HepG2 (cell line): ENCODE measurements at regions not wholly inside any gene's neighbourhood (a gene's known extent, or its start where the extent isn't known, plus 50 kb on each side); places are given as distances from the start of the nearest gene placed in this dataset.

ENCODE experiments used
- ATAC-seq: fragments of 200-7000 bp; cut with Tn5 transposase; 3 replicates; pipeline ENCODE4 v1.9.1; 2020; ENCODE audit warnings: mild to moderate bottlenecking, moderate library complexity
- BruUV-seq: library from RNA; stranded (reverse); fragments of 400-500 nt; replicated peaks from 2 replicates; lab custom pipeline; 2021; lab: Mats Ljungman, UMichigan
- CTCF ChIA-PET: fragments of 300-600 bp; formaldehyde crosslinking; extraction: SDS; loops from one replicate; lab custom pipeline; 2021; ENCODE audit warnings: low total read pairs, inconsistent platforms, low intra/inter-chr PET ratio; lab: Yijun Ruan, JAX
- POLR2A ChIA-PET: fragments of 350-600 bp; sonication (Branson Sonifier 250); formaldehyde crosslinking; loops from one replicate; lab custom pipeline; 2020; ENCODE audit warnings: antibody characterized with exemption, inconsistent platforms; lab: Yijun Ruan, JAX
- DNase-seq: peaks from one replicate; pipeline ENCODE4 v3.0.0-alpha.2; 2015; ENCODE audit warnings: low spot score
- FAIRE-seq: peaks from 3 replicates; lab custom pipeline; 2011; peaks lifted over from hg19 to GRCh38; lab: Jason Lieb, UNC
- H2AFZ ChIP-seq: one replicate; pipeline ENCODE4 v1.6.1; 2011; ENCODE audit warnings: low read length, inconsistent platforms
- H3K27ac ChIP-seq: fragments of 300-600 bp; 3 replicates; pipeline ENCODE4 v1.8.0; 2011; ENCODE audit warnings: mixed run types, mild to moderate bottlenecking, mixed read lengths, low read length, inconsistent platforms; ENCODE audit not compliant: insufficient read depth; ENCODE audit errors: extremely low read length
- H3K27me3 ChIP-seq, 2 experiments: fragments of 200-600 bp in 1 of 2; 2 replicates in 1 of 2; 3 replicates in 1 of 2; pipeline versions ENCODE4 v1.6.0 to v1.8.0; 2011; ENCODE audit warnings: low read length in 2 of 2, mild to moderate bottlenecking in 2 of 2, moderate library complexity in 2 of 2, inconsistent platforms in 1 of 2; ENCODE audit not compliant: insufficient read depth in 2 of 2, control insufficient read depth in 1 of 2
- H3K36me3 ChIP-seq, 2 experiments: fragments of 200-600 bp in 1 of 2; replicated peaks in 1 of 2; 2 replicates in 1 of 2; 3 replicates in 1 of 2; pipeline versions ENCODE4 v1.5.1 to v1.8.0; 2011; ENCODE audit warnings: low read length in 2 of 2, inconsistent platforms in 1 of 2; ENCODE audit not compliant: insufficient read depth in 2 of 2, control insufficient read depth in 1 of 2
- H3K4me1 ChIP-seq: 2 replicates; pipeline ENCODE4 v1.5.1; 2012; ENCODE audit warnings: low read length, inconsistent platforms; ENCODE audit not compliant: insufficient read depth
- H3K4me2 ChIP-seq: 2 replicates; pipeline ENCODE4 v1.6.0; 2011; ENCODE audit warnings: low read depth, low read length, inconsistent platforms
- H3K4me3 ChIP-seq, 3 experiments: fragments of 200-600 bp in 1 of 3; sonication (generic), shearing (Covaris generic) in 1 of 3; replicated peaks in 1 of 3; 2 replicates each; pipeline ENCODE4 v1.5.1; 2011 to 2016; ENCODE audit warnings: low read length in 3 of 3, inconsistent platforms in 2 of 3, low read depth in 2 of 3, mild to moderate bottlenecking in 2 of 3, control low read depth in 1 of 3, mixed read lengths in 1 of 3; ENCODE audit not compliant: insufficient read depth in 1 of 3
- H3K79me2 ChIP-seq: one replicate; pipeline ENCODE4 v1.6.1; 2011; ENCODE audit warnings: low read length, inconsistent platforms; ENCODE audit not compliant: insufficient read depth
- H3K9ac ChIP-seq: 2 replicates; pipeline ENCODE4 v1.6.0; 2011; ENCODE audit warnings: mild to moderate bottlenecking, low read depth, low read length, inconsistent platforms; ENCODE audit not compliant: insufficient read depth
- H3K9me3 ChIP-seq: 2 replicates; pipeline ENCODE4 v1.5.1; 2012; ENCODE audit warnings: mild to moderate bottlenecking, low read length
- H4K20me1 ChIP-seq: 2 replicates; pipeline ENCODE4 v1.6.0; 2011; ENCODE audit warnings: inconsistent platforms, mild to moderate bottlenecking, low read length, moderate library complexity; ENCODE audit not compliant: insufficient read depth
- ARNTL ChIP-seq: sonication (generic); formaldehyde crosslinking; IDR thresholded peaks from 2 replicates; pipeline ENCODE4 v1.4.0; 2020; ENCODE audit warnings: mild to moderate bottlenecking, missing genetic modification reagents
- ATF7 ChIP-seq, 2 experiments: fragments of 450-650 bp in 1 of 2; sonication (generic) in 1 of 2; formaldehyde crosslinking in 1 of 2; IDR thresholded peaks; 2 replicates each; pipeline versions ENCODE4 v1.4.0 to v1.6.1; 2016 to 2020; ENCODE audit warnings: antibody characterized with exemption in 1 of 2, mild to moderate bottlenecking in 1 of 2, missing genetic modification reagents in 1 of 2
- ATM ChIP-seq: fragments of 450-650 bp; IDR thresholded peaks from 2 replicates; pipeline ENCODE4 v1.7.1; 2017; ENCODE audit warnings: mild to moderate bottlenecking, borderline replicate concordance
- ESRRA ChIP-seq: sonication (generic); formaldehyde crosslinking; IDR thresholded peaks from 2 replicates; pipeline ENCODE4 v1.5.1; 2020; ENCODE audit warnings: mild to moderate bottlenecking, low read depth, missing genetic modification reagents
- HOXD1 ChIP-seq: sonication (generic); formaldehyde crosslinking; IDR thresholded peaks from 2 replicates; pipeline ENCODE4 v1.5.0; 2020; ENCODE audit warnings: missing genetic modification reagents
- KLF9 ChIP-seq: IDR thresholded peaks from 2 replicates; pipeline ENCODE4 v1.6.1; 2016; ENCODE audit warnings: low read depth
- SMAD9 ChIP-seq: sonication (generic); formaldehyde crosslinking; IDR thresholded peaks from 2 replicates; pipeline ENCODE4 v1.5.1; 2020; ENCODE audit warnings: mild to moderate bottlenecking, missing genetic modification reagents
- ZNF468 ChIP-seq: sonication (generic); formaldehyde crosslinking; IDR thresholded peaks from 2 replicates; pipeline ENCODE4 v1.8.0; 2022; ENCODE audit warnings: mild to moderate bottlenecking, moderate library complexity, missing genetic modification reagents
- ZNF552 ChIP-seq: sonication (generic); formaldehyde crosslinking; IDR thresholded peaks from 2 replicates; pipeline ENCODE4 v1.9.0; 2022; ENCODE audit warnings: missing genetic modification reagents, mild to moderate bottlenecking, borderline replicate concordance
- ZNF672 ChIP-seq: sonication (generic); formaldehyde crosslinking; IDR thresholded peaks from 2 replicates; pipeline ENCODE4 v1.8.1; 2022; ENCODE audit warnings: missing genetic modification reagents
- ZSCAN31 ChIP-seq: sonication (generic); formaldehyde crosslinking; IDR thresholded peaks from 2 replicates; pipeline ENCODE4 v1.5.0; 2020; ENCODE audit warnings: low read depth, mild to moderate bottlenecking, missing genetic modification reagents
- WGBS: methylation state at CpG from one replicate; pipeline ENCODE4 v1.1.6; 2017; ENCODE audit warnings: low lambda C conversion rate; 5-methylcytosine and 5-hydroxymethylcytosine counted together
- in situ Hi-C: cut with HindIII; loops from 2 replicates; pipeline ENCODE4 v1.10.0; 2017; ENCODE audit warnings: low pct_unique_long_range_greater_than_20kb; ENCODE audit not compliant: extremely low pct_ligation_motif_present
- intact Hi-C: fragments of 100-400 bp; cut with micrococcal nuclease; formaldehyde crosslinking; loops from one replicate; pipeline ENCODE4 v1.10.0; 2022; ENCODE audit not compliant: unreplicated experiment
- TF ChIP-seq, protein P1 (sequence below): sonication (generic); formaldehyde crosslinking; IDR thresholded peaks from 2 replicates; pipeline ENCODE4 v1.4.0; 2020; ENCODE audit warnings: missing genetic modification reagents
- TF ChIP-seq, protein P2 (sequence below): sonication (generic); formaldehyde crosslinking; IDR thresholded peaks from 2 replicates; pipeline ENCODE4 v1.4.0; 2020; ENCODE audit warnings: missing genetic modification reagents
- TF ChIP-seq, protein P3 (sequence below): sonication (generic); formaldehyde crosslinking; IDR thresholded peaks from 2 replicates; pipeline ENCODE4 v1.9.0; 2022; ENCODE audit warnings: missing genetic modification reagents, mild to moderate bottlenecking, borderline replicate concordance
- TF ChIP-seq, protein P4 (sequence below): sonication (generic); formaldehyde crosslinking; IDR thresholded peaks from 2 replicates; pipeline ENCODE4 v1.5.1; 2020; ENCODE audit warnings: missing genetic modification reagents, mild to moderate bottlenecking, borderline replicate concordance
- TF ChIP-seq, protein P5 (sequence below): sonication (generic); formaldehyde crosslinking; IDR thresholded peaks from 2 replicates; pipeline ENCODE4 v1.4.0; 2020; ENCODE audit warnings: mild to moderate bottlenecking, missing genetic modification reagents

DNA sequence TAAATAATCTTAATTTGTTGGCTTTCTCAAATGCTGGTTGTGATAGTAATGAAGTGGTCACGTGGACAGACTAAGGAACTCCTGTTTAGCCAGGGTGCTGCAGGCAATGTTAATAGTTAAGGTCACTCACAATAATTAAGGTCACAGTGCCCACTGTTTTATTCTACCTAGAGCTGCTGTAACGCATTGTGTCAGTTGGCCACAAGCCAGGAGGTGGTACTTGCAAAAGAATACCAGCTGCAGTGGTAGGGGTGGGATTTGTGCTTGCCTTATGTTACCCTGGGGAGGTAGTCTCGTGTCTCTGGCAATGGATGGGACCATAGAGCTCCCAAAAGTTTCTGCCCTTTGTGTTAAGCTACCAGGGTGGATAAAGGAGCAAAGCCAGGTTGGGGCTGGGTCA, 969.1 kb upstream of the CDH8 start:
- no peak overlapping the region for H3K27ac ChIP-seq
- POLR2A ChIA-PET: no interaction called here
- H3K79me2 ChIP-seq: no peaks in the 10 kb centered on the region
- BruUV-seq: no TSS peak
- H3K4me1 ChIP-seq: no peaks in the 10 kb centered on the region
- H3K9ac ChIP-seq: no peak overlapping the region
- TF ChIP-seq ZNF672 (CRISPR knock-in tag): no peak
- TF ChIP-seq, protein P1, sequence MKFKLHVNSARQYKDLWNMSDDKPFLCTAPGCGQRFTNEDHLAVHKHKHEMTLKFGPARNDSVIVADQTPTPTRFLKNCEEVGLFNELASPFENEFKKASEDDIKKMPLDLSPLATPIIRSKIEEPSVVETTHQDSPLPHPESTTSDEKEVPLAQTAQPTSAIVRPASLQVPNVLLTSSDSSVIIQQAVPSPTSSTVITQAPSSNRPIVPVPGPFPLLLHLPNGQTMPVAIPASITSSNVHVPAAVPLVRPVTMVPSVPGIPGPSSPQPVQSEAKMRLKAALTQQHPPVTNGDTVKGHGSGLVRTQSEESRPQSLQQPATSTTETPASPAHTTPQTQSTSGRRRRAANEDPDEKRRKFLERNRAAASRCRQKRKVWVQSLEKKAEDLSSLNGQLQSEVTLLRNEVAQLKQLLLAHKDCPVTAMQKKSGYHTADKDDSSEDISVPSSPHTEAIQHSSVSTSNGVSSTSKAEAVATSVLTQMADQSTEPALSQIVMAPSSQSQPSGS: no peak
- no peak for TF ChIP-seq HOXD1 (CRISPR knock-in tag)
- TF ChIP-seq ZSCAN31 (CRISPR knock-in tag): no peak
- TF ChIP-seq ATF7 (IDR thresholded peaks at IDR 0.05): no peak
- no peak for TF ChIP-seq ATF7 (CRISPR knock-in tag; IDR thresholded peaks at IDR 0.05)
- no peak for TF ChIP-seq ARNTL (CRISPR knock-in tag)
- no peak for TF ChIP-seq ZNF468 (CRISPR knock-in tag)
- TF ChIP-seq, protein P2, sequence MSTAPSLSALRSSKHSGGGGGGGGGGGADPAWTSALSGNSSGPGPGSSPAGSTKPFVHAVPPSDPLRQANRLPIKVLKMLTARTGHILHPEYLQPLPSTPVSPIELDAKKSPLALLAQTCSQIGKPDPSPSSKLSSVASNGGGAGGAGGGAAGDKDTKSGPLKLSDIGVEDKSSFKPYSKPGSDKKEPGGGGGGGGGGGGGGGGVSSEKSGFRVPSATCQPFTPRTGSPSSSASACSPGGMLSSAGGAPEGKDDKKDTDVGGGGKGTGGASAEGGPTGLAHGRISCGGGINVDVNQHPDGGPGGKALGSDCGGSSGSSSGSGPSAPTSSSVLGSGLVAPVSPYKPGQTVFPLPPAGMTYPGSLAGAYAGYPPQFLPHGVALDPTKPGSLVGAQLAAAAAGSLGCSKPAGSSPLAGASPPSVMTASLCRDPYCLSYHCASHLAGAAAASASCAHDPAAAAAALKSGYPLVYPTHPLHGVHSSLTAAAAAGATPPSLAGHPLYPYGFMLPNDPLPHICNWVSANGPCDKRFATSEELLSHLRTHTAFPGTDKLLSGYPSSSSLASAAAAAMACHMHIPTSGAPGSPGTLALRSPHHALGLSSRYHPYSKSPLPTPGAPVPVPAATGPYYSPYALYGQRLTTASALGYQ (CRISPR knock-in tag): no peak
- TF ChIP-seq ATM: no peak
- TF ChIP-seq SMAD9: no peak
- TF ChIP-seq, protein P3, sequence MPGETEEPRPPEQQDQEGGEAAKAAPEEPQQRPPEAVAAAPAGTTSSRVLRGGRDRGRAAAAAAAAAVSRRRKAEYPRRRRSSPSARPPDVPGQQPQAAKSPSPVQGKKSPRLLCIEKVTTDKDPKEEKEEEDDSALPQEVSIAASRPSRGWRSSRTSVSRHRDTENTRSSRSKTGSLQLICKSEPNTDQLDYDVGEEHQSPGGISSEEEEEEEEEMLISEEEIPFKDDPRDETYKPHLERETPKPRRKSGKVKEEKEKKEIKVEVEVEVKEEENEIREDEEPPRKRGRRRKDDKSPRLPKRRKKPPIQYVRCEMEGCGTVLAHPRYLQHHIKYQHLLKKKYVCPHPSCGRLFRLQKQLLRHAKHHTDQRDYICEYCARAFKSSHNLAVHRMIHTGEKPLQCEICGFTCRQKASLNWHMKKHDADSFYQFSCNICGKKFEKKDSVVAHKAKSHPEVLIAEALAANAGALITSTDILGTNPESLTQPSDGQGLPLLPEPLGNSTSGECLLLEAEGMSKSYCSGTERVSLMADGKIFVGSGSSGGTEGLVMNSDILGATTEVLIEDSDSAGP (CRISPR knock-in tag): no peak
- no peak for TF ChIP-seq KLF9 (CRISPR knock-in tag)
- no peak for TF ChIP-seq ZNF552 (CRISPR knock-in tag)
- TF ChIP-seq, protein P4, sequence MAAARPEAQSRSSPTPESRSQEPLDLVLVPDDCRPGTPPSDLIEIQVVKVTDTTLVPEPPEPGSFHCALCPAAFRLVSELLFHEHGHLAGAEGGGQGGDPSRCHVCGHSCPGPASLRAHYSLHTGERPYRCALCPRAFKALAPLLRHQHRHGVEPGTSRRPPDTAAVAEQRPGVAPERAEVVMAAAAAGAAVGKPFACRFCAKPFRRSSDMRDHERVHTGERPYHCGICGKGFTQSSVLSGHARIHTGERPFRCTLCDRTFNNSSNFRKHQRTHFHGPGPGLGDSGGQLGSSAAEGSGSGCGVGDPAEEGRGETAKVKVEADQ (CRISPR knock-in tag): no peak
- TF ChIP-seq ESRRA: no peak
- TF ChIP-seq, protein P5, sequence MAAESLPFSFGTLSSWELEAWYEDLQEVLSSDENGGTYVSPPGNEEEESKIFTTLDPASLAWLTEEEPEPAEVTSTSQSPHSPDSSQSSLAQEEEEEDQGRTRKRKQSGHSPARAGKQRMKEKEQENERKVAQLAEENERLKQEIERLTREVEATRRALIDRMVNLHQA (CRISPR knock-in tag): no peak
- intact Hi-C loops (no loop called here), in situ Hi-C loops (no loop called here)
- 0% methylated on average over 3 of the region's 3 CpGs for WGBS
- H3K9me3 ChIP-seq: peaks cover 86% of the 10 kb centered on the region
- FAIRE-seq: no peak
- H3K4me2 ChIP-seq: no peak overlapping the region
- H3K27me3 ChIP-seq: no peaks in the 10 kb centered on the region
- no peaks in the 10 kb centered on the region for H3K36me3 ChIP-seq
- no peak overlapping the region for H2AFZ ChIP-seq
- CTCF ChIA-PET: no interaction called here
- ATAC-seq: no peak
- DNase-seq: no peak
- no peaks in the 10 kb centered on the region for H4K20me1 ChIP-seq
- no peak overlapping the region for H3K4me3 ChIP-seq
